ENCODE measurements at regions not wholly inside any gene's neighbourhood (a gene's known extent, or its start where the extent isn't known, plus 50 kb on each side); places are given as distances from the start of the nearest gene placed in this dataset.
"Not testable (repeated sequence)": the region's sequence is repeated elsewhere in the genome, so short reads cannot be mapped to it uniquely, and the experiment has no call there.

- TF ChIP-seq JUND (IDR thresholded peaks at IDR 0.05; ENCODE audit: low read depth): no peak
- no peak for DNase-seq (ENCODE audit: low read depth in 1 of 2, low spot score in 1 of 2)
- in situ Hi-C loops (cut with HindIII; ENCODE audit: low pct_unique_long_range_greater_than_20kb, low sequenced_read_pairs): no loop called here
Observed at GRCh38 chr9:117649126-117649525, 55.1 kb upstream of the TLR4 start.

- DNase-seq (ENCODE audit: low read depth in 1 of 2, low spot score in 1 of 2): no peak
- TF ChIP-seq JUND (IDR thresholded peaks at IDR 0.05; ENCODE audit: low read depth): no peak
Observed at GRCh38 chr9:117644932-117645636, 59.1 kb upstream of the TLR4 start.

GRCh38 chr9:117644133-117644931 lies 59.9 kb upstream of the TLR4 start:
- in situ Hi-C loops (cut with HindIII; ENCODE audit: low pct_unique_long_range_greater_than_20kb, low sequenced_read_pairs): no loop called here
- DNase-seq (ENCODE audit: low read depth in 1 of 2, low spot score in 1 of 2): peak; percentile 39 to 77

More at GRCh38 chr9:117644932-117645636, 59.1 kb upstream of the TLR4 start:
- in situ Hi-C loops (cut with HindIII; ENCODE audit: low pct_unique_long_range_greater_than_20kb, low sequenced_read_pairs): no loop called here

GRCh38 chr9:117643288-117643654 lies 60.9 kb upstream of the TLR4 start:
- TF ChIP-seq JUND (IDR thresholded peaks at IDR 0.05; ENCODE audit: low read depth): no peak
- no peak for DNase-seq (ENCODE audit: low read depth in 1 of 2, low spot score in 1 of 2)
- in situ Hi-C loops (cut with HindIII; ENCODE audit: low pct_unique_long_range_greater_than_20kb, low sequenced_read_pairs): no loop called here

More at GRCh38 chr9:117644133-117644931, 59.9 kb upstream of the TLR4 start:
- no peak for TF ChIP-seq JUND (IDR thresholded peaks at IDR 0.05; ENCODE audit: low read depth)

- in situ Hi-C loops (cut with HindIII; ENCODE audit: low pct_unique_long_range_greater_than_20kb, low sequenced_read_pairs); DNase-seq (ENCODE audit: low read depth in 1 of 2, low spot score in 1 of 2): not testable (repeated sequence)
Observed at GRCh38 chr9:117642571-117643287, 61.5 kb upstream of the TLR4 start.

GRCh38 chr9:117636681-117637080 lies 67.5 kb upstream of the TLR4 start:
- TF ChIP-seq JUND (IDR thresholded peaks at IDR 0.05; ENCODE audit: low read depth): no peak
- no peak for DNase-seq (ENCODE audit: low read depth in 1 of 2, low spot score in 1 of 2)
- in situ Hi-C loops (cut with HindIII; ENCODE audit: low pct_unique_long_range_greater_than_20kb, low sequenced_read_pairs): no loop called here

- no peak for TF ChIP-seq JUND (IDR thresholded peaks at IDR 0.05; ENCODE audit: low read depth)
- in situ Hi-C loops (cut with HindIII; ENCODE audit: low pct_unique_long_range_greater_than_20kb, low sequenced_read_pairs): no loop called here
- no peak for DNase-seq (ENCODE audit: low read depth in 1 of 2, low spot score in 1 of 2)
Observed at GRCh38 chr9:117625154-117625553, 79.0 kb upstream of the TLR4 start.

GRCh38 chr9:117624106-117624505 lies 80.1 kb upstream of the TLR4 start:
- DNase-seq (ENCODE audit: low read depth in 1 of 2, low spot score in 1 of 2): no peak
- in situ Hi-C loops (cut with HindIII; ENCODE audit: low pct_unique_long_range_greater_than_20kb, low sequenced_read_pairs): no loop called here
- TF ChIP-seq JUND (IDR thresholded peaks at IDR 0.05; ENCODE audit: low read depth): no peak

GRCh38 chr9:117622347-117622746 lies 81.9 kb upstream of the TLR4 start:
- in situ Hi-C loops (cut with HindIII; ENCODE audit: low pct_unique_long_range_greater_than_20kb, low sequenced_read_pairs): no loop called here
- no peak for TF ChIP-seq JUND (IDR thresholded peaks at IDR 0.05; ENCODE audit: low read depth)
- DNase-seq (ENCODE audit: low read depth in 1 of 2, low spot score in 1 of 2): no peak

- in situ Hi-C loops (cut with HindIII; ENCODE audit: low pct_unique_long_range_greater_than_20kb, low sequenced_read_pairs): no loop called here
- no peak for DNase-seq (ENCODE audit: low read depth in 1 of 2, low spot score in 1 of 2)
- TF ChIP-seq JUND (IDR thresholded peaks at IDR 0.05; ENCODE audit: low read depth): no peak
Observed at GRCh38 chr9:117616431-117616831, 87.8 kb upstream of the TLR4 start.

GRCh38 chr9:117612317-117612716 lies 91.9 kb upstream of the TLR4 start:
- no peak for DNase-seq (ENCODE audit: low read depth in 1 of 2, low spot score in 1 of 2)
- TF ChIP-seq JUND (IDR thresholded peaks at IDR 0.05; ENCODE audit: low read depth): no peak
- in situ Hi-C loops (cut with HindIII; ENCODE audit: low pct_unique_long_range_greater_than_20kb, low sequenced_read_pairs): no loop called here

GRCh38 chr9:117597977-117598376 lies 106.2 kb upstream of the TLR4 start:
- in situ Hi-C loops (cut with HindIII; ENCODE audit: low pct_unique_long_range_greater_than_20kb, low sequenced_read_pairs): no loop called here
- TF ChIP-seq JUND (IDR thresholded peaks at IDR 0.05; ENCODE audit: low read depth): no peak
- DNase-seq (ENCODE audit: low read depth in 1 of 2, low spot score in 1 of 2): no peak

- TF ChIP-seq JUND (IDR thresholded peaks at IDR 0.05; ENCODE audit: low read depth): no peak
- no peak for DNase-seq (ENCODE audit: low read depth in 1 of 2, low spot score in 1 of 2)
- in situ Hi-C loops (cut with HindIII; ENCODE audit: low pct_unique_long_range_greater_than_20kb, low sequenced_read_pairs): no loop called here
Observed at GRCh38 chr9:117596678-117597077, 107.5 kb upstream of the TLR4 start.

Measured in T47D (cell line).